NCI-H2029 (cell line): ENCODE measurements at regions not wholly inside any gene's neighbourhood (a gene's known extent, or its start where the extent isn't known, plus 50 kb on each side); places are given as distances from the start of the nearest gene placed in this dataset.

ENCODE experiments used
- DNase-seq: peaks from one replicate; lab custom pipeline; 2025; lab: John Stamatoyannopoulos, UW

GRCh38 chr10:3426190-3426845, 253.7 kb upstream of the PITRM1 start:
- no peak for DNase-seq

GRCh38 chr10:3425716-3426115, 253.1 kb upstream of the PITRM1 start:
- DNase-seq = no peak

GRCh38 chr10:3425261-3425660, 252.7 kb upstream of the PITRM1 start:
- no peak for DNase-seq

GRCh38 chr10:3424111-3424851, 251.7 kb upstream of the PITRM1 start:
- DNase-seq = no peak

DNA sequence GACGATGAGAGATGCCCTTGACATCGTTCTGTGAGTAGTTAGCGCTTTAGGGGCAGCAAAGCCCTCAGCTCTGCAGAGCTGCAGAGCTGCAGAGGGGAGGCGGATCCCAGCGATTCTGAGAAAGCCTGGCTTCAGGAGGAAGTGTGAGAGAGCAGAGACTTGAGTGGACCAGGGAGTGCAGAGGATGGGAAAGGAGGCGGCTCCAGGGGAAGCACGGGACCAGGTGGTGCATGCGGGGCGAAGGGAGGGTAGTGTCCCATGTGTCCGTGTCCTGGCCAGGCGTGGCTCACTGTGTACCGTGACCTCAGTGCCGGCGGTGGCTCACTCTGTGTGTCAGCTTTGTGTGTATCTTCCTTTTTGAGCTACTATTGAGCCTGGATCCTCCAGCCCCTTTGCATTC, 250.8 kb upstream of the PITRM1 start:
- no peak for DNase-seq

DNA sequence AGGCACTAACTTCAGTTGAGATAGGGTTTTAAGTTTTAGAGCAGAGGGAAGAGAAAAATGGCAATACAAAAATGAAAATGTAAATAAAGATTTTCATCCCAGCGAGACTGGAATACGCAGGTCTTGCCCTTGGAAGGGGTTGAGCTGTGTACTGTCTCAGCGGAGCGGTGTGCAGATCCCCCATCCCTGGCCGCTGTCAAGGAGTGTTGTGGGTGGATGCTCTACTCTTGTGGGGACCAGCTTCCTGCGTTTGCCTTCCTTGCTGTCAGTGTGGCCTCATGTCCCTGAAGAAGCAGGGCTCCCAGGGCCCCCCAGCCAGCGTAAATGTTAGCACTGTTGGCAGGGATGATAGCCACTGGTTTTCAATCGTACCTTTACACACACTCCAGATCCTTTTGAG, 249.7 kb upstream of the PITRM1 start:
- DNase-seq = no peak

GRCh38 chr10:3421537-3422257, 249.1 kb upstream of the PITRM1 start:
- DNase-seq = no peak

- no peak for DNase-seq
These were observed 248.2 kb upstream of the PITRM1 start for GRCh38 chr10:3420527-3421469.

GRCh38 chr10:3419719-3420495, 247.3 kb upstream of the PITRM1 start:
- DNase-seq = no peak

- DNase-seq = no peak
These were observed 246.3 kb upstream of the PITRM1 start for GRCh38 chr10:3418926-3419325.

GRCh38 chr10:3418041-3418754, 245.6 kb upstream of the PITRM1 start:
- DNase-seq = no peak

- DNase-seq = no peak
These were observed 244.5 kb upstream of the PITRM1 start for GRCh38 chr10:3417096-3417495.

GRCh38 chr10:3415878-3416605, 243.5 kb upstream of the PITRM1 start:
- no peak for DNase-seq

DNA sequence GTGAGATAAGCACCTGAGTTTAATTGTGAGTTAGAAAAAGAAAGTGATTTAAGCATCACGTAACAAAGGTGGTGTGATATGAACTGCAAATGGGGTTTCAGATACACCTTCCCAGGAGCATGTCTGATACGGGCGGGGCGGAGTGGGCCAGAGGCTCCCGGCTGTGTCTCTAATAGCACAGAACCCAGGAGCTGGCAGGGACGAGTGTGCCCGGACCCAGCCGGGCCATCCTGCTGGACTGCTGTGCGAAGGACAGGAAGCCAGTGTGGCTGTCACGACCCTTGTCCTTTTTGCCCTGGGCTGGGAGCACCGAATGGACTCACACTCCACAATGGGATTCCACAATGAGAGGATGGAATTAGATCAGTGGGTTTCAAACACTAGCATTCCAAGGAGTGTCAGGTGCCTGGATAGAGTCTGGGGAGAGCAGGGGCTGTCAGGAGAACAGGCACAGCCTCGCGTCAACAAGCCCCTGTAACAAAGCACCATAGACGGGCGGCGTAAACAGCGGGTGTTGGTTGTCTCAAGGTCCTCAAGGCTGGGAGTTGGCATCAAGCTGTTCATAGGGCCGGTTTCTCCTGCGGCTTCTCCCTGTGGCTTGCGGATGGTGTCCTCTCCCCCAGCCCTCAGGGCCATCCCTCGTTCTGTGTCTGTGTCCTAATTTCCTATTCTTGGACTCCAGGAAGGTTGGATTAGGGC, 242.6 kb upstream of the PITRM1 start:
- DNase-seq = no peak

- no peak for DNase-seq
These were observed 242.1 kb upstream of the PITRM1 start for GRCh38 chr10:3414667-3415023.

- DNase-seq = no peak
These were observed 241.5 kb upstream of the PITRM1 start for GRCh38 chr10:3413937-3414666.

- no peak for DNase-seq
These were observed 240.1 kb upstream of the PITRM1 start for GRCh38 chr10:3412646-3413045.

- no peak for DNase-seq
These were observed 239.5 kb upstream of the PITRM1 start for GRCh38 chr10:3412071-3412582.
